Mesothelial cell of epicardium (in vitro differentiated cells): ENCODE measurements at regions not wholly inside any gene's neighbourhood (a gene's known extent, or its start where the extent isn't known, plus 50 kb on each side); places are given as distances from the start of the nearest gene placed in this dataset.

Experiments used
- DNase-seq, 2 experiments: peaks; one replicate each; pipeline ENCODE4 v3.0.0; 2021; ENCODE audit warnings: low spot score in 2 of 2; ENCODE audit not compliant: unreplicated experiment in 2 of 2
- H3K27ac Mint-ChIP-seq: 2 replicates; pipeline ENCODE4 v1.8.0; 2021; ENCODE audit warnings: mixed read lengths
- H3K27me3 Mint-ChIP-seq: 2 replicates; pipeline ENCODE4 v1.8.0; 2021; ENCODE audit warnings: low read depth, mixed read lengths
- H3K36me3 Mint-ChIP-seq: 2 replicates; pipeline ENCODE4 v1.8.0; 2021; ENCODE audit warnings: mixed read lengths
- H3K4me1 Mint-ChIP-seq: 2 replicates; pipeline ENCODE4 v1.8.0; 2021; ENCODE audit warnings: mixed read lengths
- H3K4me3 Mint-ChIP-seq: 2 replicates; pipeline ENCODE4 v1.8.0; 2021; ENCODE audit warnings: mild to moderate bottlenecking, moderate library complexity, mixed read lengths
- H3K9me3 Mint-ChIP-seq: 2 replicates; pipeline ENCODE4 v1.8.0; 2021; ENCODE audit warnings: mixed read lengths
- CTCF ChIP-seq: fragments of 200-600 bp; sonication (generic); IDR thresholded peaks from one replicate; pipeline ENCODE4 v1.5.0; 2021; ENCODE audit warnings: antibody characterized with exemption; ENCODE audit not compliant: unreplicated experiment

- no peaks in the 10 kb centered on the region for H3K9me3 Mint-ChIP-seq
- no peak for TF ChIP-seq CTCF
- no peaks in the 10 kb centered on the region for H3K36me3 Mint-ChIP-seq
- H3K27ac Mint-ChIP-seq, result no peak overlapping the region
- peaks cover 9% of the 10 kb centered on the region for H3K4me1 Mint-ChIP-seq
- DNase-seq, result no peak
- H3K27me3 Mint-ChIP-seq, result peaks cover 9% of the 10 kb centered on the region
- no peak overlapping the region for H3K4me3 Mint-ChIP-seq
Measured at GRCh38 chr5:135102716-135103574, 68.9 kb upstream of the PITX1 start.

- H3K4me3 Mint-ChIP-seq, result no peak overlapping the region
- no peaks in the 10 kb centered on the region for H3K4me1 Mint-ChIP-seq
- H3K27me3 Mint-ChIP-seq, result peaks cover 9% of the 10 kb centered on the region
- no peaks in the 10 kb centered on the region for H3K9me3 Mint-ChIP-seq
- no peaks in the 10 kb centered on the region for H3K36me3 Mint-ChIP-seq
- no peak overlapping the region for H3K27ac Mint-ChIP-seq
- no peak for TF ChIP-seq CTCF
- no peak for DNase-seq
Measured at GRCh38 chr5:135100431-135100830, 66.4 kb upstream of the PITX1 start.

GRCh38 chr5:135100011-135100410, 66.0 kb upstream of the PITX1 start:
- no peak for DNase-seq
- H3K4me3 Mint-ChIP-seq, result no peak overlapping the region
- TF ChIP-seq CTCF, result no peak
- no peaks in the 10 kb centered on the region for H3K4me1 Mint-ChIP-seq
- no peaks in the 10 kb centered on the region for H3K36me3 Mint-ChIP-seq
- no peak overlapping the region for H3K27ac Mint-ChIP-seq
- no peaks in the 10 kb centered on the region for H3K9me3 Mint-ChIP-seq
- peaks cover 5% of the 10 kb centered on the region for H3K27me3 Mint-ChIP-seq

- DNase-seq, result no peak
- no peak for TF ChIP-seq CTCF
- Mint-ChIP-seq H3K36me3 (no peaks in the 10 kb centered on the region), H3K27me3 (peaks cover 2% of the 10 kb centered on the region), H3K27ac (no peak overlapping the region), H3K9me3 (no peaks in the 10 kb centered on the region), H3K4me3 (no peak overlapping the region), H3K4me1 (no peaks in the 10 kb centered on the region)
Measured at GRCh38 chr5:135097390-135097789, 63.4 kb upstream of the PITX1 start.

GRCh38 chr5:135095871-135096270, 61.8 kb upstream of the PITX1 start:
- Mint-ChIP-seq H3K4me1 (peaks cover under 1% of the 10 kb centered on the region), H3K9me3 (no peaks in the 10 kb centered on the region), H3K36me3 (no peaks in the 10 kb centered on the region), H3K27ac (no peak overlapping the region), H3K27me3 (peaks cover 2% of the 10 kb centered on the region), H3K4me3 (no peak overlapping the region)
- TF ChIP-seq CTCF, result no peak
- DNase-seq, result no peak
